C4-2B (cell line): ENCODE measurements at regions not wholly inside any gene's neighbourhood (a gene's known extent, or its start where the extent isn't known, plus 50 kb on each side); places are given as distances from the start of the nearest gene placed in this dataset.

Source experiments
- H3K27ac ChIP-seq: fragments of 450-650 bp; 2 replicates; pipeline ENCODE4 v1.5.1; 2017
- ZFX ChIP-seq: fragments of 450-650 bp; IDR thresholded peaks from 2 replicates; pipeline ENCODE4 v1.6.1; 2017
- TF ChIP-seq, protein P1 (sequence below): fragments of 450-650 bp; conservative IDR thresholded peaks from 2 replicates; pipeline ENCODE4 v1.5.1; 2017; ENCODE audit warnings: mild to moderate bottlenecking

DNA sequence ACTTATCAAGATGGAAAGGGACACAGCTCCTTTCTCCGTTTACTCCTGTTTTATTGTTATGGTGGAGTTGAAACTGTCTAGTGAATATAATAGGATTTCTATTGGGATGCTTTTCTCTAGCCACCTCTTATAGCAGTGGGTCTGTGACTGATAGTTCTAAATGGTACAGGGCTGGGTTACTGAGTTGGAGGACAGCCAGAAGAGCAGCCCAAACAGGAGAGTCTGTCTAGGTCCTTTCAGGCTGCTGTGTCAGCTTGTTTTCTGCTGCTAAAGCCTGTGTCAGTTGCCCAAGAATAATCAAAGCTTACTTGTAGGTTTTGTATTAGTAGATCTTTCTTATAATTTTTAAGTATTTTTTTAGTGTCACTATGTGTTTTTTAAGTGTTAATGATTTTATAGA, 356.0 kb upstream of the SEMA6A start:
- no peak overlapping the region for H3K27ac ChIP-seq
- TF ChIP-seq, protein P1, sequence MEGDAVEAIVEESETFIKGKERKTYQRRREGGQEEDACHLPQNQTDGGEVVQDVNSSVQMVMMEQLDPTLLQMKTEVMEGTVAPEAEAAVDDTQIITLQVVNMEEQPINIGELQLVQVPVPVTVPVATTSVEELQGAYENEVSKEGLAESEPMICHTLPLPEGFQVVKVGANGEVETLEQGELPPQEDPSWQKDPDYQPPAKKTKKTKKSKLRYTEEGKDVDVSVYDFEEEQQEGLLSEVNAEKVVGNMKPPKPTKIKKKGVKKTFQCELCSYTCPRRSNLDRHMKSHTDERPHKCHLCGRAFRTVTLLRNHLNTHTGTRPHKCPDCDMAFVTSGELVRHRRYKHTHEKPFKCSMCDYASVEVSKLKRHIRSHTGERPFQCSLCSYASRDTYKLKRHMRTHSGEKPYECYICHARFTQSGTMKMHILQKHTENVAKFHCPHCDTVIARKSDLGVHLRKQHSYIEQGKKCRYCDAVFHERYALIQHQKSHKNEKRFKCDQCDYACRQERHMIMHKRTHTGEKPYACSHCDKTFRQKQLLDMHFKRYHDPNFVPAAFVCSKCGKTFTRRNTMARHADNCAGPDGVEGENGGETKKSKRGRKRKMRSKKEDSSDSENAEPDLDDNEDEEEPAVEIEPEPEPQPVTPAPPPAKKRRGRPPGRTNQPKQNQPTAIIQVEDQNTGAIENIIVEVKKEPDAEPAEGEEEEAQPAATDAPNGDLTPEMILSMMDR = no peak
- TF ChIP-seq ZFX = no peak

DNA sequence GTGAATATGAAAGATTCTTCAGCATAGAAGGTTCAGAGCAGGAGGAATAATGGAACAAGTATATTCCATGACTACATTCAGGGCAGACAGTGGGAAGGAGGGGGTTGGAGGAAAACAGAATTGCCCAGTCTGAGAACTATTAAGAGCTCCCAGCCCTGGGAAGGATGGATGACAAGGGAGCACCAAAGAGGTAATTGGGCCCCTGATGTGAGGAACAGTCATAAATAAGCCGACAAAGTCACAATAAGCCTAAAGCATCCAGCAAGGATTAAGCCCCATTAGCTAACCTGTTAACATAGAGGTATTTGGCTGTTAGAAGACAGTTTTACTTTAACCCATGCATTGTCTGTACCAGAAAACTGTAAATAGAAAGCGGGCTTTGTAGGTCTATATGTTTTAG, 348.7 kb upstream of the SEMA6A start:
- no peak overlapping the region for H3K27ac ChIP-seq
- TF ChIP-seq, protein P1 = no peak
- TF ChIP-seq ZFX = no peak

DNA sequence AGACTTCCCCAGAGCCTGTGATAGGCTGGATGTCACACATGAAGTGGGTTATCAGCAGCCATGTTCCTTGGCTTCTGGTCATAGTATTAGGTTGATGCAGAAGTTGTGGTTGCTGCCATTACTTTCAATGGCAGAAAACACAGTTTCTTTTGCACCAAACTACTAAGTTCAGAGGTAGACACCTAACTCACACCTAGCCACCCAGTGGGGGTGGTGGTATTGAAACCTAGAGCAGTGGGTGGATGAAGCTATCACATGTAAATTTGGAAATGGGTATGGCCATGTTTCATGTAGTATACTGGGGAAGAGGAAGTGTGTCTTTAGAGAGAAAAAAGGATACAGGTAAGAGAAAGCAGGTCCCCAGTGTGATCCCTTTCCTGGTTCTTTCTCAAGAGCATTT, 347.9 kb upstream of the SEMA6A start:
- no peak for TF ChIP-seq ZFX
- TF ChIP-seq, protein P1 = no peak
- no peak overlapping the region for H3K27ac ChIP-seq

DNA sequence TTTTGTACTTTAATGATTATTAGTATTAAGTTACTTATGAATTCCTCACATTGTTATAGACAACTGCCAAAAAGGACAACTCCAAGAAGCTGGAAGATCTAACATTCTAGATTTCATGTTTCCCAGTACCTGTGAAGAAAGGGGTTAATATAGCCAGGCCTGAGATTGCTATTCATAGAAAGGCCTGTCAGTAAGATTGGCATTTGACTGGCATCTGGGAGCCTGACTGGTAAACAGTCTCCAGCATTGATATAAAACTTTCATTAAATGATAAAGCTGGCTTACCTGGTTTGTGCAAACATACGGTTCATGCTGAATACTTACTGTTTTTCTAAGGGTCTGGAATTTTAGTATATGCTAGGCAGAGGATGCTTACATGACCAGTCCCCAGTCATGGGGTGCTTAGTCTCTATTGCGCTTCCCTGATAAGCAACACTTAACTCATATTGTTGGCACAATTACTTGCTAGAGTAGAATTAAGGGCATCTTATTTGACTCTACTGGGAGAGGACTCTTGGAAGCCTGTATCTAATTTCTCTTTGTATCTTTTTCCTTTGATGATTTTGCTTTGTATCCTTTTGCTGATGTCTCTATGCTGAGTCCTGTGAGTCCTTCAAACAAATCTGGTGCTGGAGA, 340.4 kb upstream of the SEMA6A start:
- TF ChIP-seq, protein P1 = no peak
- TF ChIP-seq ZFX = no peak
- no peak overlapping the region for H3K27ac ChIP-seq

DNA sequence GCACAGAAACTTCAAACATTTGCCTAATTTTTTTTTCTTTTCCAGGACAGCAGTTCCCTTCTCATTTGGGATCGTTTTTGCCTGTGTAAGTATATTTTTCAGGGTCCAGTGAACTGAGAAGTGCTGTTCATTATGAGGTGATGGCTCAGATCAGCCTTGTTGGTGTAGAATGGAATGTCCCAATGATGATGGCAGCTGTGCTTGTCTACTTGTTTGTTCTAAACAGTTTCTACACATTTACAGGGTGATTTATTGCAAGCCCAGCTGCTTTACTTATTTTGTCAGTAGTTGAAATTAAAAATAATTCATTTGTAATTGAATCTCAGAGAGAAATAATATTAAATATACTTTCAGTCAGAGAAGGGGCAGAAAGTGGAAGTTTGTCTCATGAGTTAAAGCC, 337.6 kb upstream of the SEMA6A start:
- H3K27ac ChIP-seq = no peak overlapping the region

DNA sequence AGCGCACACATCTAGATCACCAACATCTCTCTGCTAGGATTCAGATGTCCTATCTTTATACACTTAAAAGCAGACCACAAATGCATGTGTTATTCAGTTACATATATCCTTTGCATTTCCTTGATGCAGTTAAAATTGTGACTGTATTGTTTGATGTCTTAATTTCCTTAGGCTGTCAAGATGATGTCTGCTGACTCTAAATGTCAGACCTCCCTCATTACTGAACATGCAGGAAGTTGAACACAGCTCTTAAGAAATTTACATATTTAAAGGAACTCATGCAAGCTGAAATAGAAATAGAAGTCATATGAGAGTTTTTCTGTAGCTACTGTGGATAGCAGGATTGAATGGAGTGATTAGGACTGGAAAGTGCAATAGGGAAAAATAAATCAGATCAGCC, 336.5 kb upstream of the SEMA6A start:
- no peak overlapping the region for H3K27ac ChIP-seq
- TF ChIP-seq, protein P1 = no peak
- TF ChIP-seq ZFX = no peak

More for the DNA sequence above, 337.6 kb upstream of the SEMA6A start:
- no peak for TF ChIP-seq ZFX
- TF ChIP-seq, protein P1 = no peak

DNA sequence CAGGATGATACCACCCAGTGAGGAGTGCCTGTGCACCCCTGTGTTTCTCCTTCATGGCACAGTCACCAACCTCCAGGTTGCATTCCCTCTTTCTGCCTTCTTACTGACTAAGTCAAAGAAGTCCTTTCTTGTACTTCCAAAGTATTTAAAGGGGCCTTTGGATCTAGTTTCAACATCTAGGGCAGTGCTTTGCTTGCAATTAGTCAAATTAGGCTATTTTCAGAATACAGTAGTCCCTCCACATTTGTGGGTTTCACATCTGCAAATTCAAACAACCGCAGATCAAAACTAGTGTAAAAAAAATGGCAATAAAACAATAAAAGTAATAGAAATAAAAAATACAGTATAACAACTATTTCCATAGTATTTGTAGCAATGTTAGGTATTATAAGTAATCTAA, 333.9 kb upstream of the SEMA6A start:
- TF ChIP-seq ZFX = no peak
- TF ChIP-seq, protein P1 = no peak
- no peak overlapping the region for H3K27ac ChIP-seq
